ENCODE measurements at regions not wholly inside any gene's neighbourhood (a gene's known extent, or its start where the extent isn't known, plus 50 kb on each side); places are given as distances from the start of the nearest gene placed in this dataset.

- no peak for TF ChIP-seq CTCF (conservative IDR thresholded peaks at IDR 0.05)
- no peak for TF ChIP-seq ZFX (IDR thresholded peaks at IDR 0.05)
Observed at GRCh38 chr2:23314687-23315086, 70.3 kb upstream of the KLHL29 start.

Measured in C4-2B (cell line).